MM.1S (cell line): ENCODE measurements at regions not wholly inside any gene's neighbourhood (a gene's known extent, or its start where the extent isn't known, plus 50 kb on each side); places are given as distances from the start of the nearest gene placed in this dataset.

Source experiments
- DNase-seq: peaks from one replicate; pipeline ENCODE4 v3.0.0-alpha.2; 2015
- H2AFZ ChIP-seq: fragments of 300-600 bp; sonication (generic); 2 replicates; pipeline ENCODE4 v1.6.0; 2016; ENCODE audit warnings: antibody characterized with exemption, low read length
- H3F3A ChIP-seq: fragments of 300-600 bp; sonication (generic); 2 replicates; pipeline ENCODE4 v1.6.1; 2016; ENCODE audit warnings: mild to moderate bottlenecking, antibody characterized with exemption, low read length, moderate library complexity, mixed read lengths; ENCODE audit not compliant: insufficient read depth
- H3K27ac ChIP-seq: fragments of 300-600 bp; sonication (generic); 2 replicates; pipeline ENCODE4 v1.5.1; 2016; ENCODE audit warnings: mild to moderate bottlenecking, low read length
- H3K27me3 ChIP-seq: fragments of 300-600 bp; sonication (generic); replicated peaks from 2 replicates; pipeline ENCODE4 v1.6.0; 2016; ENCODE audit warnings: low read length; ENCODE audit not compliant: insufficient read depth
- H3K36me3 ChIP-seq: fragments of 300-600 bp; sonication (generic); replicated peaks from 2 replicates; pipeline ENCODE4 v1.6.1; 2016; ENCODE audit warnings: mild to moderate bottlenecking, low read length, mixed read lengths; ENCODE audit not compliant: insufficient read depth
- H3K4me1 ChIP-seq: fragments of 300-600 bp; sonication (generic); 2 replicates; pipeline ENCODE4 v1.6.1; 2016; ENCODE audit warnings: low read length, mixed read lengths
- H3K4me2 ChIP-seq: fragments of 300-600 bp; sonication (generic); 2 replicates; pipeline ENCODE4 v1.6.0; 2016; ENCODE audit warnings: low read depth, low read length
- H3K4me3 ChIP-seq: fragments of 300-600 bp; sonication (generic); 2 replicates; pipeline ENCODE4 v1.5.1; 2016; ENCODE audit warnings: low read length, mixed read lengths
- H3K79me2 ChIP-seq: fragments of 300-600 bp; sonication (generic); 2 replicates; pipeline ENCODE4 v1.6.1; 2016; ENCODE audit warnings: mixed run types, low read length, mixed read lengths
- H3K9ac ChIP-seq: fragments of 300-600 bp; sonication (generic); 2 replicates; pipeline ENCODE4 v1.6.1; 2016; ENCODE audit warnings: low read length, mixed read lengths
- H3K9me2 ChIP-seq: fragments of 300-600 bp; sonication (generic); replicated peaks from 2 replicates; pipeline ENCODE4 v1.6.1; 2016; ENCODE audit warnings: mild to moderate bottlenecking, low read length, mixed read lengths; ENCODE audit not compliant: insufficient read depth
- H3K9me3 ChIP-seq: fragments of 300-600 bp; sonication (generic); replicated peaks from 2 replicates; pipeline ENCODE4 v1.6.1; 2016; ENCODE audit warnings: mild to moderate bottlenecking, low read length, mixed read lengths; ENCODE audit not compliant: insufficient read depth
- H4K20me1 ChIP-seq: fragments of 300-600 bp; sonication (generic); 2 replicates; pipeline ENCODE4 v1.6.1; 2016; ENCODE audit warnings: mild to moderate bottlenecking, low read length, moderate library complexity, mixed read lengths; ENCODE audit not compliant: insufficient read depth
- CTCF ChIP-seq: fragments of 300-600 bp; sonication (generic); IDR thresholded peaks from 2 replicates; pipeline ENCODE4 v1.5.1; 2016; ENCODE audit warnings: antibody characterized with exemption, low read length, mixed read lengths
- EZH2 ChIP-seq: fragments of 300-600 bp; sonication (generic); optimal IDR thresholded peaks from 2 replicates; pipeline ENCODE3; 2017; ENCODE audit warnings: low read depth, mild to moderate bottlenecking, antibody characterized with exemption, low read length, mixed read lengths
- EZH2phosphoT487 ChIP-seq: fragments of 300-600 bp; sonication (generic); IDR thresholded peaks from 2 replicates; pipeline ENCODE4 v1.6.1; 2018; ENCODE audit warnings: antibody characterized with exemption, low read length

- Histone ChIP-seq H3K4me2 (no peak overlapping the region), H3K27ac (no peak overlapping the region)
- TF ChIP-seq EZH2 (no peak), CTCF (no peak), EZH2phosphoT487 (no peak)
Measured at GRCh38 chr1:95850165-95850649, 616.2 kb downstream of the RWDD3 start.

GRCh38 chr1:95850763-95851162, 616.8 kb downstream of the RWDD3 start:
- Histone ChIP-seq H2AFZ (no peak overlapping the region), H3K9me3 (no peaks in the 10 kb centered on the region), H3K9ac (no peak overlapping the region), H3K27ac (no peak overlapping the region), H4K20me1 (no peaks in the 10 kb centered on the region), H3K79me2 (no peaks in the 10 kb centered on the region), H3K9me2 (no peaks in the 10 kb centered on the region), H3K4me3 (no peak overlapping the region), H3K27me3 (no peaks in the 10 kb centered on the region), H3F3A (no peaks in the 10 kb centered on the region), H3K4me2 (no peak overlapping the region), H3K4me1 (no peaks in the 10 kb centered on the region), H3K36me3 (no peaks in the 10 kb centered on the region)
- TF ChIP-seq CTCF (no peak), EZH2 (no peak), EZH2phosphoT487 (no peak)
- DNase-seq, result no peak

More at GRCh38 chr1:95850165-95850649, 616.2 kb downstream of the RWDD3 start:
- no peaks in the 10 kb centered on the region for H3K36me3 ChIP-seq
- H3F3A ChIP-seq, result no peaks in the 10 kb centered on the region
- H3K9me2 ChIP-seq, result no peaks in the 10 kb centered on the region
- no peaks in the 10 kb centered on the region for H4K20me1 ChIP-seq
- no peak overlapping the region for H3K9ac ChIP-seq
- DNase-seq, result no peak
- no peaks in the 10 kb centered on the region for H3K9me3 ChIP-seq
- H3K4me1 ChIP-seq, result no peaks in the 10 kb centered on the region
- no peaks in the 10 kb centered on the region for H3K27me3 ChIP-seq
- H3K4me3 ChIP-seq, result no peak overlapping the region
- no peaks in the 10 kb centered on the region for H3K79me2 ChIP-seq
- H2AFZ ChIP-seq, result no peak overlapping the region

DNA sequence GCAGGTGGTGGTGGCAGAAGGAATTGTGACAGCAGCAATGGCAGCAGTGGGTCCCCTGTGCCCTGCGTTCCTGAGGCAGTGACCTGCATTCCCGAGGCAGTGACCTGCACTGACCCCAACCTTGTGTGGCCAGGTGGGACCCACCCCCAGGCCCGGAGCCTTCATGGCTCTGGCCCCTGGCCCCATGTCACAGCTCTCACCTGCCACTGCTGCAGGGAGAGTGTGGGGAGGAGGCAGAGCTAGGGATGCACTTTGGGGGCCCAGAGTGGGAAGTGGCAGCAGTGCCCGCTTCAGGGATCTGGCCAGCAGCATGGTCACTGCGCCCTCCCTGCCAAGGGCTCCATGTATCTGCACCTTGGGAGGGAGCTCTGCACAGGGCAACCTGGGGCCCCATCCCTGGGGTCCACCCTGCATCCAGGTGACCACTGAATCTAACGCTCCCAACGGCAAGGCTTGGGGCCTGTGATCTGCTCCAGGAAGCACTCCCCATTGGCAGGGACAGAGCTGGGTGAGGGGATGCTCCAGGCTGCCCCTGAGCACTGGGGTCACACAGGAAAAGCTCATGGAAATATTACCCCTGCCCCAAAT, 618.6 kb downstream of the RWDD3 start:
- Histone ChIP-seq H3K27me3 (no peaks in the 10 kb centered on the region), H3K36me3 (no peaks in the 10 kb centered on the region)
- no peak for DNase-seq

More for the DNA sequence above, 618.6 kb downstream of the RWDD3 start:
- H3K9me2 ChIP-seq, result no peaks in the 10 kb centered on the region
- H3K9me3 ChIP-seq, result no peaks in the 10 kb centered on the region
- no peaks in the 10 kb centered on the region for H4K20me1 ChIP-seq
- no peak overlapping the region for H3K4me3 ChIP-seq
- H3K4me2 ChIP-seq, result no peak overlapping the region
- no peak overlapping the region for H3K9ac ChIP-seq
- no peaks in the 10 kb centered on the region for H3F3A ChIP-seq
- H3K27ac ChIP-seq, result no peak overlapping the region
- no peak for TF ChIP-seq EZH2phosphoT487
- TF ChIP-seq CTCF, result no peak
- no peak for TF ChIP-seq EZH2
- H3K79me2 ChIP-seq, result no peaks in the 10 kb centered on the region
- H3K4me1 ChIP-seq, result no peaks in the 10 kb centered on the region
- H2AFZ ChIP-seq, result no peak overlapping the region
